Caco-2 (cell line): ENCODE measurements at regions not wholly inside any gene's neighbourhood (a gene's known extent, or its start where the extent isn't known, plus 50 kb on each side); places are given as distances from the start of the nearest gene placed in this dataset.

Experiments
- BruUV-seq: library from RNA; stranded (reverse); fragments of 400-500 nt; replicated peaks from 2 replicates; lab custom pipeline; 2021; lab: Mats Ljungman, UMichigan
- CTCF ChIA-PET: fragments of 300-600 bp; sonication (Branson Sonifier 250); formaldehyde crosslinking; loops from one replicate; lab custom pipeline; 2022; ENCODE audit warnings: antibody characterized with exemption; lab: Charles Lee
- POLR2A ChIA-PET: fragments of 300-600 bp; sonication (Branson Sonifier 250); formaldehyde crosslinking; loops from one replicate; lab custom pipeline; 2022; ENCODE audit warnings: antibody characterized with exemption; lab: Charles Lee
- DNase-seq, 2 experiments: peaks; one replicate each; pipeline versions ENCODE4 v3.0.0 to v3.0.0-alpha.2; 2020 to 2022
- H3K27me3 ChIP-seq: replicated peaks from 2 replicates; pipeline ENCODE4 v1.6.0; 2011; ENCODE audit warnings: low read length; ENCODE audit not compliant: control insufficient read depth, insufficient read depth
- H3K36me3 ChIP-seq: 2 replicates; pipeline ENCODE4 v1.5.1; 2011; ENCODE audit warnings: low read length; ENCODE audit not compliant: control insufficient read depth, insufficient read depth
- H3K4me1 ChIP-seq: fragments of 250-450 bp; sonication (Bioruptor Pico); 2 replicates; pipeline ENCODE4 v1.5.1; 2020; ENCODE audit warnings: mild to moderate bottlenecking
- H3K4me3 ChIP-seq: 2 replicates; pipeline ENCODE4 v1.5.1; 2011; ENCODE audit warnings: low read depth, mild to moderate bottlenecking, control low read depth, low read length
- H3K9me3 ChIP-seq: fragments of 250-450 bp; sonication (Bioruptor Pico); 2 replicates; pipeline ENCODE4 v1.5.1; 2020; ENCODE audit warnings: mild to moderate bottlenecking, moderate library complexity
- H3K27ac Mint-ChIP-seq: one replicate; pipeline ENCODE4 v1.8.0; 2022; ENCODE audit warnings: mixed read lengths; ENCODE audit not compliant: unreplicated experiment
- H3K27me3 Mint-ChIP-seq: one replicate; pipeline ENCODE4 v1.8.0; 2022; ENCODE audit warnings: mixed read lengths; ENCODE audit not compliant: insufficient read depth, unreplicated experiment
- H3K36me3 Mint-ChIP-seq: one replicate; pipeline ENCODE4 v1.8.0; 2022; ENCODE audit warnings: mild to moderate bottlenecking, mixed read lengths; ENCODE audit not compliant: insufficient read depth, unreplicated experiment
- H3K4me1 Mint-ChIP-seq: one replicate; pipeline ENCODE4 v1.8.0; 2022; ENCODE audit warnings: low read depth, mixed read lengths; ENCODE audit not compliant: unreplicated experiment
- H3K4me3 Mint-ChIP-seq: one replicate; pipeline ENCODE4 v1.8.0; 2022; ENCODE audit warnings: mild to moderate bottlenecking, moderate library complexity, mixed read lengths; ENCODE audit not compliant: unreplicated experiment
- H3K9me3 Mint-ChIP-seq: one replicate; pipeline ENCODE4 v1.8.0; 2022; ENCODE audit warnings: mixed read lengths; ENCODE audit not compliant: unreplicated experiment
- intact Hi-C: fragments of 100-400 bp; cut with micrococcal nuclease; formaldehyde crosslinking; loops from one replicate; pipeline ENCODE4 v1.10.0; 2022; ENCODE audit not compliant: unreplicated experiment
- TF ChIP-seq, protein P1 (sequence below), 2 experiments: fragments of 200-600 bp in 1 of 2; IDR thresholded peaks; 1 replicate in 1 of 2; 2 replicates in 1 of 2; pipeline versions ENCODE4 v1.5.1 to v1.8.0; 2011 to 2022; ENCODE audit warnings: antibody characterized with exemption in 1 of 2, control low read depth in 1 of 2, inconsistent platforms in 1 of 2, low read depth in 1 of 2, low read length in 1 of 2, mild to moderate bottlenecking in 1 of 2, moderate library complexity in 1 of 2; ENCODE audit not compliant: insufficient read depth in 1 of 2, severe bottlenecking in 1 of 2, unreplicated experiment in 1 of 2

DNA sequence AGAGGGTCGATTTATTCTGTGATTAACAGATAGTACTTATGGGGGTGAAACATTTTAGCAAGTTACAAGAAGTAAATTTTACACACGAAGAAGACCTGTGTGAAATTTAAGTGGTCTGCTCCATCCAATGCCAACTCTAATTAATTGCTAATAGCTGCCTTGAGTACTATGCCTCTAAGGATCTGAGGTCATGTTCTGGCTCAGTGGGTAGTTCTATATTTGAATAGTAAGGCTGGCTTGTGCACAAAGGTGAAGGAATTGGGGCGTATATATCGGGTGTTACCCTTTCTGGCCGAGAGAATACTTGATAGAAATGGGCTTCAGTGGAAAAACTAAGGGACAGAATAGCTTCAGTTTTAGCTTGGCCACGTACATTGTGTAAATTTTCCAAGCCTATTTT, 345.2 kb upstream of the ANKRD30A start:
- Mint-ChIP-seq H3K4me1 (no peaks in the 10 kb centered on the region), H3K27me3 (peaks cover 15% of the 10 kb centered on the region), H3K4me3 (no peak overlapping the region), H3K9me3 (no peaks in the 10 kb centered on the region), H3K27ac (no peak overlapping the region), H3K36me3 (no peaks in the 10 kb centered on the region)
- no peak for DNase-seq
- CTCF ChIA-PET = interaction anchor here (1.2 kb wide), 1 partner anchor 1145 kb away, joined by 13 read pairs; no protein-coding TSS in a partner anchor
- Histone ChIP-seq H3K4me3 (no peak overlapping the region), H3K4me1 (no peaks in the 10 kb centered on the region), H3K36me3 (no peaks in the 10 kb centered on the region), H3K27me3 (no peaks in the 10 kb centered on the region), H3K9me3 (no peaks in the 10 kb centered on the region)
- BruUV-seq = no TSS peak
- intact Hi-C loops = no loop called here
- POLR2A ChIA-PET = no interaction called here
- TF ChIP-seq, protein P1, sequence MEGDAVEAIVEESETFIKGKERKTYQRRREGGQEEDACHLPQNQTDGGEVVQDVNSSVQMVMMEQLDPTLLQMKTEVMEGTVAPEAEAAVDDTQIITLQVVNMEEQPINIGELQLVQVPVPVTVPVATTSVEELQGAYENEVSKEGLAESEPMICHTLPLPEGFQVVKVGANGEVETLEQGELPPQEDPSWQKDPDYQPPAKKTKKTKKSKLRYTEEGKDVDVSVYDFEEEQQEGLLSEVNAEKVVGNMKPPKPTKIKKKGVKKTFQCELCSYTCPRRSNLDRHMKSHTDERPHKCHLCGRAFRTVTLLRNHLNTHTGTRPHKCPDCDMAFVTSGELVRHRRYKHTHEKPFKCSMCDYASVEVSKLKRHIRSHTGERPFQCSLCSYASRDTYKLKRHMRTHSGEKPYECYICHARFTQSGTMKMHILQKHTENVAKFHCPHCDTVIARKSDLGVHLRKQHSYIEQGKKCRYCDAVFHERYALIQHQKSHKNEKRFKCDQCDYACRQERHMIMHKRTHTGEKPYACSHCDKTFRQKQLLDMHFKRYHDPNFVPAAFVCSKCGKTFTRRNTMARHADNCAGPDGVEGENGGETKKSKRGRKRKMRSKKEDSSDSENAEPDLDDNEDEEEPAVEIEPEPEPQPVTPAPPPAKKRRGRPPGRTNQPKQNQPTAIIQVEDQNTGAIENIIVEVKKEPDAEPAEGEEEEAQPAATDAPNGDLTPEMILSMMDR (IDR thresholded peaks at IDR 0.05; ENCODE audit: insufficient read depth in 1 of 2, low read depth in 1 of 2, low read length in 1 of 2, severe bottlenecking in 1 of 2, unreplicated experiment in 1 of 2) = no peak

DNA sequence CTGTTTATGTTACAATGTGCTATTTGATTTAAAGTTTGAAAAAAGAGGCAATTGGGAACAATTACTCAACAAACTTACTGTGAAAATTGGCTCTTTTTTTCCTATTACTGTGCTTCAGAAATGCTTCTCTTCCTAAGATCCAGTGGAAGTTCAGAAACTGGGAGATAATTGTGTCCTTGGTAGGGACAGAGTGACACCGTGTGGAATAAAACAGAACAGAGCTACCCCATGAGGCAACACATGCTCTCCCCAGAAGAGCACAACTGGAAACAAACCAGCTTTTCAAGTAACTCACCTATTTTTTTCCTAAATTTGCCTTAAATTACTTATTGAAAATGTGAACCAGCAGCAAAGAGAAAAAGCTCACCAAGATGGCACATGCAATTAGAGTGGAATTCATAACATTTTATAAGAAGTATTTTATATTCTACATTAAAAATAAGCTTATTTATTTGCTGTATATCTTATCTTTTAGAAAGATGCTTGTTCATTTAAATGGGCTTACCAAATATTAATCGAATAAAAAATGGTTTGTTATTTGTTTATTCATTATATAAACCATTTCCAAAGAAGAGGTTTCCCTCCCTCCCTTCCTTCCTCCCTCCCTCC, 346.1 kb upstream of the ANKRD30A start:
- no peaks in the 10 kb centered on the region for H3K4me1 ChIP-seq
- BruUV-seq = no TSS peak
- no peak overlapping the region for H3K4me3 ChIP-seq
- H3K9me3 Mint-ChIP-seq = no peaks in the 10 kb centered on the region
- TF ChIP-seq, protein P1 (IDR thresholded peaks at IDR 0.05; ENCODE audit: insufficient read depth in 1 of 2, low read depth in 1 of 2, low read length in 1 of 2, severe bottlenecking in 1 of 2, unreplicated experiment in 1 of 2) = peak; percentile 72 to 76
- ChIA-PET CTCF (interaction anchor here (0.6 to 1.2 kb wide), 6 partner anchors 882 to 1166 kb away, joined by 3 to 13 read pairs (median 4); no protein-coding TSS in a partner anchor), POLR2A (no interaction called here)
- no peaks in the 10 kb centered on the region for H3K27me3 ChIP-seq
- no peaks in the 10 kb centered on the region for H3K36me3 Mint-ChIP-seq
- no peaks in the 10 kb centered on the region for H3K36me3 ChIP-seq
- intact Hi-C loops = loop anchor here (1.0 to 10.0 kb wide), 5 partner anchors 165 to 1217 kb away; no protein-coding TSS in a partner anchor
- no peak overlapping the region for H3K27ac Mint-ChIP-seq
- H3K4me1 Mint-ChIP-seq = no peaks in the 10 kb centered on the region
- H3K4me3 Mint-ChIP-seq = no peak overlapping the region
- H3K27me3 Mint-ChIP-seq = peaks cover 17% of the 10 kb centered on the region
- DNase-seq = peak in 1 of 2 experiments; percentile 55
- H3K9me3 ChIP-seq = no peaks in the 10 kb centered on the region

DNA sequence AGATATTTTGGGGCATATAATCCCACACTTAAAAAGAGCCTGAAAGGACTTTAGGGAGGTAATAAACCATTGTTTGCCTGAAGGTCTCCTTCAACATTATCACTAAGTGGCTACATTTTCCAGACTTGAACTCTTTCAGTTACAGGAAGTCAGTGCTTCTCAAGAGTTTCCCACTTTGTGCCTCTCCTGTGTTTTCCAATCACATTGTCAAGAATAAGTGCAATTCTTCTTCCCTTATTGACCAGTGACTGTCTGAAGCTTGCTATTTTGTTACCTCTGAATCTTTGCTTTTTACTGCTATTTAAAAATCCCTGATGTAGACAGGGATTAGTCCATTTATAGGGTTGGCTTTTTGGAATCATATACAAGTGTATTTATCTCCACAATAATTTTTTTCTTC, 346.7 kb upstream of the ANKRD30A start:
- Histone ChIP-seq H3K9me3 (no peaks in the 10 kb centered on the region), H3K4me3 (no peak overlapping the region), H3K4me1 (no peaks in the 10 kb centered on the region), H3K27me3 (no peaks in the 10 kb centered on the region), H3K36me3 (no peaks in the 10 kb centered on the region)
- H3K9me3 Mint-ChIP-seq = no peaks in the 10 kb centered on the region
- BruUV-seq = no TSS peak
- H3K27me3 Mint-ChIP-seq = peaks cover 17% of the 10 kb centered on the region
- H3K27ac Mint-ChIP-seq = no peak overlapping the region
- no peak overlapping the region for H3K4me3 Mint-ChIP-seq
- H3K4me1 Mint-ChIP-seq = no peaks in the 10 kb centered on the region
- no peak for DNase-seq
- ChIA-PET CTCF (interaction anchor here (1.0 to 1.2 kb wide), 2 partner anchors 1138 to 1143 kb away, joined by 3 to 13 read pairs; no protein-coding TSS in a partner anchor), POLR2A (no interaction called here)
- H3K36me3 Mint-ChIP-seq = no peaks in the 10 kb centered on the region
- intact Hi-C loops = loop anchor here (1.0 to 10.0 kb wide), 5 partner anchors 164 to 1216 kb away; no protein-coding TSS in a partner anchor
- TF ChIP-seq, protein P1 (IDR thresholded peaks at IDR 0.05; ENCODE audit: insufficient read depth in 1 of 2, low read depth in 1 of 2, low read length in 1 of 2, severe bottlenecking in 1 of 2, unreplicated experiment in 1 of 2) = no peak
